NCI-H1092 treated with DMSO at 0.1 percent for 48 hours (cell line): ENCODE measurements at regions not wholly inside any gene's neighbourhood (a gene's known extent, or its start where the extent isn't known, plus 50 kb on each side); places are given as distances from the start of the nearest gene placed in this dataset.

ENCODE experiments used
- DNase-seq: peaks from one replicate; lab custom pipeline; 2025; lab: John Stamatoyannopoulos, UW

- no peak for DNase-seq
Observed at GRCh38 chr11:116442238-116442752, 330.5 kb downstream of the BUD13 start.

GRCh38 chr11:116439361-116439677 is 333.5 kb downstream of the BUD13 start:
- no peak for DNase-seq

- no peak for DNase-seq
Observed at GRCh38 chr11:116438651-116439360, 334.0 kb downstream of the BUD13 start.

- no peak for DNase-seq
Observed at GRCh38 chr11:116434986-116435385, 337.8 kb downstream of the BUD13 start.

GRCh38 chr11:116432301-116432700 is 340.5 kb downstream of the BUD13 start:
- DNase-seq = no peak

GRCh38 chr11:116431842-116432241 is 340.9 kb downstream of the BUD13 start:
- no peak for DNase-seq

GRCh38 chr11:116428638-116428975 is 344.2 kb downstream of the BUD13 start:
- no peak for DNase-seq

- DNase-seq = peak; percentile 94
Observed at GRCh38 chr11:116427903-116428637, 344.7 kb downstream of the BUD13 start.

- DNase-seq = peak; percentile 79
Observed at GRCh38 chr11:116427337-116427902, 345.4 kb downstream of the BUD13 start.

GRCh38 chr11:116426761-116427160 is 346.0 kb downstream of the BUD13 start:
- no peak for DNase-seq

- DNase-seq = no peak
Observed at GRCh38 chr11:116424615-116425261, 348.0 kb downstream of the BUD13 start.

- peak; percentile 84 for DNase-seq
Observed at GRCh38 chr11:116422956-116423600, 349.7 kb downstream of the BUD13 start.

GRCh38 chr11:116422556-116422955 is 350.2 kb downstream of the BUD13 start:
- no peak for DNase-seq

GRCh38 chr11:116421529-116422185 is 351.1 kb downstream of the BUD13 start:
- DNase-seq = peak; percentile 74

GRCh38 chr11:116420770-116421528 is 351.8 kb downstream of the BUD13 start:
- DNase-seq = peak; percentile 61

- no peak for DNase-seq
Observed at GRCh38 chr11:116420030-116420429, 352.8 kb downstream of the BUD13 start.

- DNase-seq = no peak
Observed at GRCh38 chr11:116418388-116419041, 354.3 kb downstream of the BUD13 start.

GRCh38 chr11:116416852-116417251 is 355.9 kb downstream of the BUD13 start:
- no peak for DNase-seq

- no peak for DNase-seq
Observed at GRCh38 chr11:116415095-116415494, 357.7 kb downstream of the BUD13 start.

GRCh38 chr11:116414357-116414880 is 358.4 kb downstream of the BUD13 start:
- DNase-seq = no peak
